ENCODE measurements at regions not wholly inside any gene's neighbourhood (a gene's known extent, or its start where the extent isn't known, plus 50 kb on each side); places are given as distances from the start of the nearest gene placed in this dataset.

DNA sequence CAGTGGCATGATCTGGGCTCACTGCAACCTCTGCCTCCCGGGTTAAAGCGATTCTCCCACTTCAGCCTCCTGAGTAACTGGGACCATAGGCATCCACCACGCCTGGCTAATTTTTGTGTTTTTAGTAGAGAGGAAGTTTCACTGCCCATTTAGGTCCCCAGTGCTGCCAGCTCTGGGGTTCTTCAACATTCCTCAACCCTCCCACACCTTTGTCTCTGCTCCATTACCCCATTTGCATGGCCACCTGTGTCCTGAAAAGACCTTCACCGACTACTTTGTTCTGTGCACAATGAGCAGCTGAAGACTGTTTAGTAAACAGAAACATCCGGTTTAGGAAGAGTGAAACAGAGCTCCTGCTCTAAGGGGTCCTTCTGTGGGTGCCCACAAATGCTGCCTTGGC lies 92.0 kb downstream of the FAM43A start:
- no peaks in the 10 kb centered on the region for H3K9me3 Mint-ChIP-seq
- intact Hi-C loops (cut with micrococcal nuclease) = no loop called here
- H3K4me1 Mint-ChIP-seq (ENCODE audit: low read depth) = peaks cover 38% of the 10 kb centered on the region
- H3K27ac Mint-ChIP-seq = no peak overlapping the region
- H3K36me3 Mint-ChIP-seq (ENCODE audit: low read depth) = no peaks in the 10 kb centered on the region
- peaks cover 17% of the 10 kb centered on the region for H3K27me3 Mint-ChIP-seq
- H3K4me3 Mint-ChIP-seq = no peak overlapping the region

DNA sequence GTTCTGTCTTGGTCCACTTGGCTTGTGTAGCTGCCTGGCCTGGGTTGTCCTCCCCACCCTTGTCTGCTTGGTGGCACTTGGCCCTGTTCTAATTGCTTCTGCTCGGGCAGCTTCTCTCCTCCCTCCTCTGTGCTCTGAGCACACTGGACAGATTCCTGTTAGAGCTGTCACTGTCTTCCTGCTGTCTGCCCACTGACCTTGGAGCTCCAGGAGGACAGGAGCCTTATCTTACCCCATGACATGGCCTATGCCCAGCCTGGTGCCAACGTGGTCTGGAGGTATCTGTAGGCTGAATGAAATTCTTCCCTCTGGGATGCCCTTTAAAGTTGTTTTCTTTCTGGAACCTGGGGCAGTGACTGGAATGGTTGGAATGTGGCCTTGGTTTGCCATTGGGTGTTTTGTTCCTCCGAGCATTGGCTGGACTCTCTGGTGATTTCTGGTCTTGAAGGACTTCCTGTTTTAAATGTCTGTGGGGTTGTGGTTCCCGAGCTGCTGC lies 94.1 kb downstream of the FAM43A start:
- peaks cover 11% of the 10 kb centered on the region for H3K27me3 Mint-ChIP-seq
- H3K4me3 Mint-ChIP-seq = no peak overlapping the region
- H3K27ac Mint-ChIP-seq = peak overlapping the region; percentile 23
- intact Hi-C loops (cut with micrococcal nuclease) = loop anchor here (10.0 kb wide), 1 partner anchor 95 kb away; the partner anchor contains the start of gene FAM43A
- no peaks in the 10 kb centered on the region for H3K36me3 Mint-ChIP-seq (ENCODE audit: low read depth)
- H3K9me3 Mint-ChIP-seq = no peaks in the 10 kb centered on the region
- H3K4me1 Mint-ChIP-seq (ENCODE audit: low read depth) = peaks cover 50% of the 10 kb centered on the region

DNA sequence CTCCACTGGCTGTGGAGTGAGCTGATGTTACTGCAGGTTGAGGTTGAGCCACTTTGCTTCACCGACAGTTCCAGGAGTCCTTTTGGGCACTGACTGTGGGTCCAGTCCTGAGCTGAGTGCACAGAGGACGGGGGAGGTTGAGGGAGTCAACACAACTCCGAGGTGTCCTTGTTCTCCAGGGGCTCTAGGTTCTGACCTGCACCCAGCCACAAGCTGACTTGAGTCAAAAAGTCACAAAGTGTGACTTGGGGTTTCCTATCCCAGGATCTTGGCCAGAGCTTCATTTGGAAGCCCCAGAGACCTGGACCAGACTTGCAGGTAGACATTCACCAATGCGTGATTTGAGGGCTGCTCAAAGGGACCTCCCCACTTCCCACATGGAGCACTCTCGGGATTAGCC lies 95.0 kb downstream of the FAM43A start:
- intact Hi-C loops (cut with micrococcal nuclease) = loop anchor here (10.0 kb wide), 1 partner anchor 96 kb away; the partner anchor contains the start of gene FAM43A
- Mint-ChIP-seq H3K27ac (peak overlapping the region; percentile 23), H3K9me3 (no peaks in the 10 kb centered on the region), H3K36me3 (ENCODE audit: low read depth) (no peaks in the 10 kb centered on the region), H3K4me3 (no peak overlapping the region), H3K27me3 (peaks cover 8% of the 10 kb centered on the region), H3K4me1 (ENCODE audit: low read depth) (peaks cover 59% of the 10 kb centered on the region)

DNA sequence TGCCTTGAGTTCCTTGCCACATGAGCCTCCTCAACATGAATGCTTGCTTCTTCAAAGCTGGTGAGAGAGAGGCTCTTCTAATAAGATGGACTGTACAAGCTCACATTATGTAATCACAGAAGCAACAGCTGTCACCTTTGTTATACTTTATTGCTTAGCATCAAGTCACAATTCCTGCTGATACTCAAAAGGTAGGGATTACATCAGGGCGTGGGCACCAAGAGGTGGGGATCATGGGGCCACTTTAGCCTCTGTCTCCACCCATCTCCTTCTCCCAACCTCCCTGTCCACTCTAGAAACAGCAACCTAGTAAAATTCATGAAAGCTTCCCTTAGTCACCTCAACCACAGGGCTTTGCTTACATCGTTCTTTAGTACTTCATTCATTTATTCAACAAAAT lies 95.9 kb downstream of the FAM43A start:
- Mint-ChIP-seq H3K27ac (no peak overlapping the region), H3K9me3 (no peaks in the 10 kb centered on the region), H3K4me1 (ENCODE audit: low read depth) (peaks cover 64% of the 10 kb centered on the region), H3K27me3 (peaks cover 8% of the 10 kb centered on the region), H3K4me3 (no peak overlapping the region), H3K36me3 (ENCODE audit: low read depth) (no peaks in the 10 kb centered on the region)
- intact Hi-C loops (cut with micrococcal nuclease) = loop anchor here (2.0 to 10.0 kb wide), 2 partner anchors 13 to 97 kb away; partner anchors contain the start of gene FAM43A

DNA sequence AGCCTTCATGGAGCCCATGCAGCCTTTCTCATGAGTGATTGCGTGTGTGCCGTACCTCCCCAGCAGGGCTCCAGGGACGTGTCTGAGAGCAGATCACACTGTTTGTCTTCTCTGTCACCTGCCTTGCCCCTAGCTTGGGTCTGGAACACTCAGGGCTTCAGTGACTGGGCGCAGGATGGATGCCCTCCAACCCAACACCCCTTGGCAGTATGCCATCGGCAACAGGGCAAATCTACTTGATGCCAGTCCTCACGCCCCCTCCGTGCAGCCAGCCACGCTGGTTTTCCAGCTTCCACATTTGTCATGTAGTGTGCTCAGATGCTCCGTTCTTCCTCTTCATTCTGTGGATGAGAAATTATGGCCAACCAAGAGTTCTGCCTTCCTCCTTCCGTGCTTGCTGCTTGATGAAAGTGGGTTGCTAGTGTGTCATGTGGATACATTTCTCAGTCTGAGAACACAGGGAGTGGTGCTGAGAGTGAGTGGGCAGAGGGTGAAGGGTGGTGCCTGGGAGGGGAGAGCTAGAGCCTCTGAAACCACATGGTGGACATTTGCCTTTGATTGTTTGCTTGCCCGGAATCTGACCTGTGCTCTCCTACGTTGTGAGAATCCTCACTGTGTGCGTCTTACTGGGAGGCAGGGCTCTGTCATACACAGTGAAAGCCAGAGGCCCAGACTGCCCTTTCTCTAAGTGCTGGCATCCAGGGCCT lies 97.2 kb downstream of the FAM43A start:
- intact Hi-C loops (cut with micrococcal nuclease) = loop anchor here (2.0 to 10.0 kb wide), 2 partner anchors 14 to 98 kb away; partner anchors contain the start of gene FAM43A
- Mint-ChIP-seq H3K36me3 (ENCODE audit: low read depth) (no peaks in the 10 kb centered on the region), H3K4me1 (ENCODE audit: low read depth) (peaks cover 64% of the 10 kb centered on the region), H3K4me3 (peak overlapping the region; percentile 6), H3K27me3 (peaks cover 1% of the 10 kb centered on the region), H3K9me3 (no peaks in the 10 kb centered on the region), H3K27ac (peak overlapping the region; percentile 89)

DNA sequence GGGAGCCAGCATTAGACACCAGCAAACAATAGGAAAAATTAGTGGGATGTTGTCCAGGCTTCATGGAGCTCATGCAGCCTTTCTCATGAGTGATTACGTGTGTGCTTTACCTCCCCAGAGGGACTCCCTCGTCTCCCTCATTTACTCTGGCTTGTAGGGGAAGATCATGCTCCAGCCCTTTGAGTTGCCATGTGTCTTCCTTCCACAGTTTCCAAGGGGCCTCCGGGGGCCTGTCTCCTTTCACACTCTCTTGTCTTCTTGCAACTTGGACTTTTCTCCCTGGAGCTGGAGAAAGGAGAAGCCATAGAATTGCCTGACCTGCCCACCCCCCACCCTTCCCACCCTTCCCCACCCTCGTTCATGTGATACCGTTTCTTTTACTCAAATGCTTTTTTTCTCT lies 98.7 kb downstream of the FAM43A start:
- H3K27me3 Mint-ChIP-seq = peaks cover 1% of the 10 kb centered on the region
- intact Hi-C loops (cut with micrococcal nuclease) = loop anchor here (10.0 kb wide), 1 partner anchor 100 kb away; the partner anchor contains the start of gene FAM43A

DNA sequence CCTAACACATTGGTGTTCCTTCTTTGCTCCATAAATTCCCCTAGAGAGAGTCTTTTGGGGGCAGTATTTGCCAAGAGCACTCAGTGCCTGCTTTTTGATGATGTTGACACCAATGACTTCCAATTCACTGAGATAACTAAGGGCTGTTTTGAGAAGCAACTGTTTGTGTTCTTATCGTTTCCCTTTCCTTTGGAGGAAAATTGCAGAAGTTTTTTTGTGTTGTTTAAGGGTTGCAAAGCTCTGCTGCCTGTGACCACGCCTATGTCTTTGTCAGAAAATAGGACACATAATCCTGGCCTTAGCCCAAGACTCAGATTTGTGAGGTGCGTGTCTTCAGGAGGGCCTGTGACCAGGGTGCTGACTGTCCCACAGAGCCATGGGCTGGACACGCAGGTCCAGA lies 99.6 kb downstream of the FAM43A start:
- Mint-ChIP-seq H3K27me3 (peaks cover 1% of the 10 kb centered on the region), H3K27ac (peak overlapping the region; percentile 89), H3K4me1 (ENCODE audit: low read depth) (peaks cover 43% of the 10 kb centered on the region), H3K9me3 (no peaks in the 10 kb centered on the region), H3K4me3 (no peak overlapping the region), H3K36me3 (ENCODE audit: low read depth) (no peaks in the 10 kb centered on the region)
- intact Hi-C loops (cut with micrococcal nuclease) = loop anchor here (10.0 kb wide), 1 partner anchor 101 kb away; the partner anchor contains the start of gene FAM43A

More for the DNA sequence above, 98.7 kb downstream of the FAM43A start:
- Mint-ChIP-seq H3K4me3 (no peak overlapping the region), H3K4me1 (ENCODE audit: low read depth) (peaks cover 53% of the 10 kb centered on the region), H3K27ac (peak overlapping the region; percentile 89), H3K9me3 (no peaks in the 10 kb centered on the region), H3K36me3 (ENCODE audit: low read depth) (no peaks in the 10 kb centered on the region)

DNA sequence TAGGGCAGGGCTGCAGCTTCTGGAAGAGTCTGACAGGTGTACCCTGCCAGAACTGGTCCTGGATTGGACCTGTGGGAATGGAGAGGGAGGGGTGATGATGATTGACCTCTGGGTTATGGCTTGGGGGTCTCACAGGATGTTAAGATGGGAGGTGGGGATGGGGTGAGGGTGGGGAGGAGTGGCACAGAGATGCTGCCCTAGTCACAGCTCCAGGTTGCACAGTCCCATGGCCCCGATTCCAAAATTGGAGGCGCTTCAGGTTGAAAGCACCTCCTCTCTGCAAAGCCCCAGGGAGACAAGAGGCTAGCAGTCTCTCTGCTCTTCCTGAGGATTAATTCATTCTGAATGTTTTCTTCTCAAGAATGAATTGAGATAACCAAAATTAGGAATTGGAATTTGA lies 101.4 kb downstream of the FAM43A start:
- no peaks in the 10 kb centered on the region for H3K27me3 Mint-ChIP-seq
- intact Hi-C loops (cut with micrococcal nuclease) = loop anchor here (10.0 kb wide), 1 partner anchor 102 kb away; the partner anchor contains the start of gene FAM43A
- H3K36me3 Mint-ChIP-seq (ENCODE audit: low read depth) = no peaks in the 10 kb centered on the region
- peak overlapping the region; percentile 22 for H3K27ac Mint-ChIP-seq
- H3K4me3 Mint-ChIP-seq = no peak overlapping the region
- H3K4me1 Mint-ChIP-seq (ENCODE audit: low read depth) = peaks cover 38% of the 10 kb centered on the region
- no peaks in the 10 kb centered on the region for H3K9me3 Mint-ChIP-seq

DNA sequence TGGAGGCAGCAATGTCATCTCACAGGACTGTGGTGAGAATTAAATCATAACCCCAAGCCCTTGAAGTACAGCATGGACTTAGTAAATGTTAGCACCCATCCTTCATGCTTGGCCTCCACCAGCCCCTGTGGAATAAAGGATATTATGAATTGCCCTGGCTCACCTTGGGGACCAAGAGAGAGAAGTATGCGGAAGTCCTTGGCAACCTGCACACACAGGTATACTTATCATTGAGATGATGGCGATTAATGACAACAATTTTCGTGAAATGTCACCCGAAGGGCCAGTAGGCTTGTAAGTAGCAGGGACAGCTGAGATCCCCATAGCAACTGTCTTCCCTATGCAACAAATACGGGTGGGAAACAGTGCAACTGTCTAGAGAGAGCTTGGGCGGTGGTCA lies 102.0 kb downstream of the FAM43A start:
- Mint-ChIP-seq H3K27ac (no peak overlapping the region), H3K4me1 (ENCODE audit: low read depth) (peaks cover 35% of the 10 kb centered on the region), H3K36me3 (ENCODE audit: low read depth) (no peaks in the 10 kb centered on the region), H3K27me3 (no peaks in the 10 kb centered on the region), H3K9me3 (no peaks in the 10 kb centered on the region), H3K4me3 (no peak overlapping the region)
- intact Hi-C loops (cut with micrococcal nuclease) = loop anchor here (10.0 kb wide), 1 partner anchor 103 kb away; the partner anchor contains the start of gene FAM43A

DNA sequence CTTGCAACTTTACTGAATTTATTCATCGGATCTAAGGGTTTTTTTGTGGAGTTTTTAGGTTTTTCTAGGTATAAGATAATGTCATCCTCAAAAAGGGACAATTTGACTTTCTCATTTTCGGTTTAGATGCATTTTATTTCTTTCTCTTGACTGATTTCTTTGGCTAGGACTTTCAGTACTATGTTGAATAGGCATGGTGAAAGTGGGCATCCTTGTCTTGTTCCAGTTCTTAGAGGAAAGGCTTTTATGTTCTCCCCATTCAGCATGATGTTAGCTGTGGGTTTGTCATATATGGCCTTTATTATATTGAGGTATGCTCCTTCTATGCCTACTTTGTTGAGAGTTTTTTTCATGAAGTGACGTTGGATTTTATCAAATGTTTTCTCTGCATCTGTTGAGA lies 106.7 kb downstream of the FAM43A start:
- intact Hi-C loops (cut with micrococcal nuclease) = no loop called here

DNA sequence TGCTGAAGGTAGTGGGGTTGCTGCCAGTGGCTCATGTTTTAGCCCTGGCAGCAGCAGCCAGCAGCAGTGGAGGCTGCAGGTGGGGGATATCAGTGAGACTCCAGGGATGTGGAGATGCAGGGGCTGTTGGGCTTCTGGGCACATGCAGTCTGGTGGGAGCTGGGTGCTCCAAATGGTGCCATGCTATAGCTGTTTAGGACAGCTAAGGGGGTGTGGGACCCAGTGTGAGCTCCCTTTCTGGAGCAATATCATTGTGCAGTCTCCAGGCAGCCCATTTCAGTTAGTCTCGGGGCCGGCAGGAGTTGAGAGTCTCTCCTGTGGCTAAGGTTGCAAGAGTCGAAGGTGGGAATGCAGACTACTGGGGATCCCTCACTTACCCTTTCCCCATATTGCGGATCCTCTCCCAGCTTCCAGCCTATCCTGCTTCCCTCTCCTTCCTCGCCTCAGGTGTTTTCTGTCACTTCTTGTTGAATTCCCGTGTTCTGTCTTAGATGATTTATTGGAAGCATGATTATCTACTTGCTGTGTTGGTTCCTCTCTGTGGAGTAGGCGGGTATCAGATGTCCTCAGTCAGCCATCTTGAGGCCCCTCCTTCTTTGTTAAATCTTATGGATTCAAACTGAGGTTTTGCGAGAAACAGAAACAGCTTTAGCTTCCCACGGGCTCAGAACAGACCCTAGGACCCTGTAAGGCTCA lies 112.0 kb downstream of the FAM43A start:
- no peak overlapping the region for H3K27ac Mint-ChIP-seq
- H3K4me3 Mint-ChIP-seq = no peak overlapping the region
- H3K36me3 Mint-ChIP-seq (ENCODE audit: low read depth) = no peaks in the 10 kb centered on the region
- intact Hi-C loops (cut with micrococcal nuclease) = no loop called here
- H3K27me3 Mint-ChIP-seq = peaks cover 15% of the 10 kb centered on the region
- peaks cover 17% of the 10 kb centered on the region for H3K9me3 Mint-ChIP-seq
- no peaks in the 10 kb centered on the region for H3K4me1 Mint-ChIP-seq (ENCODE audit: low read depth)

More for the DNA sequence above, 106.7 kb downstream of the FAM43A start:
- Mint-ChIP-seq H3K4me3 (no peak overlapping the region), H3K27ac (no peak overlapping the region), H3K27me3 (no peaks in the 10 kb centered on the region), H3K36me3 (ENCODE audit: low read depth) (no peaks in the 10 kb centered on the region), H3K4me1 (ENCODE audit: low read depth) (no peaks in the 10 kb centered on the region), H3K9me3 (peaks cover 17% of the 10 kb centered on the region)

DNA sequence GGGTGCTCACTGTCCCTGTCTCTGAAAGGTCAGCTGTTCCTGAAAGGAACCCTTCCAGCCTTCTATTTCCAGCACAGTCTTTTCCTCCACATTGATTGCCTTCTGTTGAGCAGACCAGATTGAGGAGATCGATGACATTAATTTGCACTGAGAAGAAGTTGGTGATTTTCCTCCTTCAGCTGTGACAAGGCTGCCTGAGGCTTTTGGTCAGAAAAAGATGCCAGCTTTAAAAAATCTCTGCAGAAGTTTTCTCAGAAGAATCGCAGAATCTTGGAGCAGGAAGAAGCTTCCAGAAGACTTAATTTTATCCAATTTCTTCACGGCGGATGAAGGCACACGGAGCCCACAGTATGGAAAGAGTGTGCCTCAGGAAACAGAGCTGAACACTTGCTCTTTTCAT lies 112.8 kb downstream of the FAM43A start:
- H3K4me3 Mint-ChIP-seq = no peak overlapping the region
- peaks cover 17% of the 10 kb centered on the region for H3K9me3 Mint-ChIP-seq
- no peaks in the 10 kb centered on the region for H3K4me1 Mint-ChIP-seq (ENCODE audit: low read depth)
- H3K36me3 Mint-ChIP-seq (ENCODE audit: low read depth) = no peaks in the 10 kb centered on the region
- intact Hi-C loops (cut with micrococcal nuclease) = no loop called here
- H3K27me3 Mint-ChIP-seq = peaks cover 17% of the 10 kb centered on the region
- no peak overlapping the region for H3K27ac Mint-ChIP-seq

DNA sequence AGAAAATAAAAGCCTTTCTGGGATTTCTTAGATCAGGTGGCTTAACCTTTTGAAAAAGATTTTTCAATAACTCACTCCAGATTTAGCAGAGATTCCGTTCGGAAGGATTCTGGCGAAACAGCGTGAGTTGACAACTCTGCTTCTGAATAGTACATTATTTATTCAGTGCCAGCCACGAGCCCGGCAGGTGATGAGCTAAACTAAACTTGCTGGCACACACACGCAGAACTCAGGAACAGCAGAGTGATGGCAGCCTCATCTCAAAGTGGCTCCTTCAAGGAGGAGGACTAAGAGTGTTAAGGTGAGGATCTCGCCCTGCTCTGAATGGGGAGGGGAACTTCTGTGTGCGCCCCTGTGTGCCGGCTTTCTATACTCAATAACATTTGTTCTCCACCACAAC lies 114.3 kb downstream of the FAM43A start:
- no peak overlapping the region for H3K27ac Mint-ChIP-seq
- peaks cover 17% of the 10 kb centered on the region for H3K9me3 Mint-ChIP-seq
- H3K36me3 Mint-ChIP-seq (ENCODE audit: low read depth) = no peaks in the 10 kb centered on the region
- H3K4me1 Mint-ChIP-seq (ENCODE audit: low read depth) = no peaks in the 10 kb centered on the region
- intact Hi-C loops (cut with micrococcal nuclease) = no loop called here
- peaks cover 23% of the 10 kb centered on the region for H3K27me3 Mint-ChIP-seq
- no peak overlapping the region for H3K4me3 Mint-ChIP-seq
